HEK293 (cell line): ENCODE measurements at regions not wholly inside any gene's neighbourhood (a gene's known extent, or its start where the extent isn't known, plus 50 kb on each side); places are given as distances from the start of the nearest gene placed in this dataset.

Experiments
- CTCF ChIA-PET: fragments of 350-600 bp; formaldehyde crosslinking; extraction: SDS; loops from one replicate; lab custom pipeline; 2021; ENCODE audit warnings: antibody characterized with exemption; lab: Yijun Ruan, JAX
- POLR2A ChIA-PET: fragments of 300-600 bp; formaldehyde crosslinking; extraction: SDS; loops from one replicate; lab custom pipeline; 2020; ENCODE audit warnings: antibody characterized with exemption, inconsistent platforms; lab: Yijun Ruan, JAX
- H3K27ac ChIP-seq: fragments of 200-500 bp; sonication (Bioruptor generic); 2 replicates; pipeline ENCODE4 v1.5.1; 2014; ENCODE audit warnings: low read depth, low read length, control low read depth, inconsistent platforms; ENCODE audit errors: extremely low read depth
- H3K36me3 ChIP-seq, 2 experiments: fragments of 200-500 bp in 1 of 2; sonication (Bioruptor generic) in 1 of 2; 1 replicate in 1 of 2; 2 replicates in 1 of 2; pipeline ENCODE4 v1.5.1; 2014 to 2017; ENCODE audit warnings: inconsistent platforms in 2 of 2, low read length in 2 of 2; ENCODE audit not compliant: control insufficient read depth in 2 of 2, insufficient read depth in 1 of 2
- H3K4me1 ChIP-seq: fragments of 200-500 bp; sonication (Bioruptor generic); 2 replicates; pipeline ENCODE4 v1.5.1; 2014; ENCODE audit warnings: mild to moderate bottlenecking, low read length, inconsistent platforms; ENCODE audit not compliant: control insufficient read depth, insufficient read depth
- H3K4me3 ChIP-seq: 2 replicates; pipeline ENCODE4 v1.5.1; 2011; ENCODE audit warnings: low read depth, mild to moderate bottlenecking, control low read depth, low read length, moderate library complexity
- H3K9me3 ChIP-seq: fragments of 200-500 bp; sonication (Bioruptor generic); 2 replicates; pipeline ENCODE4 v1.5.1; 2014; ENCODE audit warnings: low read depth, low read length, inconsistent platforms; ENCODE audit not compliant: control insufficient read depth, insufficient read depth
- HIC1 ChIP-seq: fragments of 450-650 bp; formaldehyde crosslinking; IDR thresholded peaks from 2 replicates; pipeline ENCODE4 v1.5.1; 2016; ENCODE audit warnings: missing biosample characterization, missing genetic modification characterization
- MEIS1 ChIP-seq: sonication (generic); formaldehyde crosslinking; IDR thresholded peaks from 2 replicates; pipeline ENCODE4 v1.8.1; 2022; ENCODE audit warnings: missing genetic modification reagents, mild to moderate bottlenecking, borderline replicate concordance
- PRDM1 ChIP-seq: fragments of 450-650 bp; formaldehyde crosslinking; IDR thresholded peaks from 2 replicates; pipeline ENCODE4; 2016; ENCODE audit warnings: missing biosample characterization, missing genetic modification characterization
- PRDM10 ChIP-seq: fragments of 450-650 bp; formaldehyde crosslinking; IDR thresholded peaks from 2 replicates; pipeline ENCODE4 v1.5.1; 2016; ENCODE audit warnings: missing biosample characterization, missing genetic modification characterization
- PRDM2 ChIP-seq: fragments of 450-650 bp; formaldehyde crosslinking; IDR thresholded peaks from 2 replicates; pipeline ENCODE4 v1.5.1; 2016; ENCODE audit warnings: missing biosample characterization, missing genetic modification characterization, borderline replicate concordance
- ZBTB10 ChIP-seq: fragments of 450-650 bp; formaldehyde crosslinking; IDR thresholded peaks from 2 replicates; pipeline ENCODE4 v1.5.1; 2016; ENCODE audit warnings: missing biosample characterization, missing genetic modification characterization
- ZFP3 ChIP-seq: fragments of 450-650 bp; formaldehyde crosslinking; IDR thresholded peaks from 2 replicates; pipeline ENCODE4 v1.5.1; 2016; ENCODE audit warnings: low read depth, missing biosample characterization, missing genetic modification characterization
- ZFP69B ChIP-seq: fragments of 450-650 bp; formaldehyde crosslinking; IDR thresholded peaks from 2 replicates; pipeline ENCODE4 v1.5.1; 2016; ENCODE audit warnings: missing biosample characterization, missing genetic modification characterization
- ZNF121 ChIP-seq: fragments of 450-650 bp; formaldehyde crosslinking; IDR thresholded peaks from 2 replicates; pipeline ENCODE4 v1.5.1; 2016; ENCODE audit warnings: missing biosample characterization, missing genetic modification characterization
- ZNF132 ChIP-seq: fragments of 450-650 bp; formaldehyde crosslinking; IDR thresholded peaks from 2 replicates; pipeline ENCODE4 v1.5.1; 2017; ENCODE audit warnings: missing biosample characterization, missing genetic modification characterization, borderline replicate concordance
- ZNF174 ChIP-seq: fragments of 450-650 bp; formaldehyde crosslinking; IDR thresholded peaks from 2 replicates; pipeline ENCODE4 v1.5.0; 2017; ENCODE audit warnings: missing biosample characterization, mild to moderate bottlenecking, missing genetic modification characterization
- ZNF366 ChIP-seq: fragments of 450-650 bp; formaldehyde crosslinking; conservative IDR thresholded peaks from 2 replicates; pipeline ENCODE4 v1.5.1; 2016; ENCODE audit warnings: missing biosample characterization, missing genetic modification characterization
- ZNF404 ChIP-seq: fragments of 450-650 bp; formaldehyde crosslinking; IDR thresholded peaks from 2 replicates; pipeline ENCODE4 v1.5.1; 2017; ENCODE audit warnings: missing biosample characterization, missing genetic modification characterization
- ZNF48 ChIP-seq: fragments of 450-650 bp; formaldehyde crosslinking; IDR thresholded peaks from 2 replicates; pipeline ENCODE4 v1.5.1; 2016; ENCODE audit warnings: missing biosample characterization, missing genetic modification characterization
- ZNF521 ChIP-seq: fragments of 450-650 bp; formaldehyde crosslinking; IDR thresholded peaks from 2 replicates; pipeline ENCODE4 v1.5.1; 2017; ENCODE audit warnings: missing biosample characterization, mild to moderate bottlenecking, missing genetic modification characterization
- ZNF645 ChIP-seq: fragments of 450-650 bp; formaldehyde crosslinking; IDR thresholded peaks from 2 replicates; pipeline ENCODE4; 2016; ENCODE audit warnings: missing biosample characterization, missing genetic modification characterization
- ZNF701 ChIP-seq: fragments of 450-650 bp; formaldehyde crosslinking; IDR thresholded peaks from 2 replicates; pipeline ENCODE4 v1.5.1; 2016; ENCODE audit warnings: missing biosample characterization, missing genetic modification characterization
- ZNF791 ChIP-seq: fragments of 450-650 bp; formaldehyde crosslinking; IDR thresholded peaks from 2 replicates; pipeline ENCODE4 v1.5.1; 2016; ENCODE audit warnings: missing biosample characterization, missing genetic modification characterization
- TF ChIP-seq, protein P1 (sequence below): fragments of 450-650 bp; formaldehyde crosslinking; IDR thresholded peaks from 2 replicates; pipeline ENCODE4 v1.5.1; 2017; ENCODE audit warnings: missing biosample characterization, missing genetic modification characterization

DNA sequence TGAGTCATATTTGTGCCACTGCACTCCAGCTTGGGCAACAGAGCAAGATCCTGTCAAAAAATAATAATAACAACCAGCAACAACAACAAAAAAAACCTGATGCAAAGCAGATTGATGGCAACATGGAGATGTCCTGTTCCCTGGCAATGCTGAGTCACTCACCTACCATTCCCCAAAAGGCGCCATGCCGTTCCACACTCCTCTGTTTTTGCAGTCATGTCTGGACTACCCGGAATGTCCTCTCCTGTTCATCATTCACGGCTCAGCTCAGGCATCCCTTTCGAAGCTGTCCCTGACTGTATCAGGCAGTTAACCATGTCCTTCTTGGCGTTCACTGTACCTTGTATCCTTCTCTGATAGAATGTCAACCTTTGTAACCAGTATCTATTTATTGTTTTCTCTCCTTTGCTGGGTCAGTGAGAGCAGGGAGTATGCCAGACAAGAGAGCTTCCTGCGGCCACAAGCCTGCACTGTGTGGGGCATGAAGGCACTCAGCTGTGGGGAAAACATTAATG, 147.7 kb downstream of the ABCC12 start:
- H3K4me1 ChIP-seq: no peaks in the 10 kb centered on the region
- H3K4me3 ChIP-seq: no peak overlapping the region
- ChIA-PET CTCF (no interaction called here), POLR2A (no interaction called here)
- H3K9me3 ChIP-seq: no peaks in the 10 kb centered on the region
- H3K36me3 ChIP-seq: no peaks in the 10 kb centered on the region
- H3K27ac ChIP-seq: no peak overlapping the region
- TF ChIP-seq PRDM1 (tag by site-specific recombination) (no peak), ZFP3 (tag by site-specific recombination) (no peak), ZNF645 (tag by site-specific recombination) (no peak), ZNF701 (tag by site-specific recombination) (no peak), ZNF121 (no peak), ZNF404 (tag by site-specific recombination) (no peak), ZNF132 (tag by site-specific recombination) (no peak), PRDM2 (tag by site-specific recombination) (no peak), ZNF174 (tag by site-specific recombination) (no peak), HIC1 (no peak), MEIS1 (CRISPR knock-in tag) (no peak), ZNF791 (tag by site-specific recombination) (no peak), ZNF366 (no peak), ZNF48 (no peak), ZFP69B (tag by site-specific recombination) (no peak), ZBTB10 (tag by site-specific recombination) (no peak), PRDM10 (no peak), ZNF521 (tag by site-specific recombination) (no peak)
- TF ChIP-seq, protein P1, sequence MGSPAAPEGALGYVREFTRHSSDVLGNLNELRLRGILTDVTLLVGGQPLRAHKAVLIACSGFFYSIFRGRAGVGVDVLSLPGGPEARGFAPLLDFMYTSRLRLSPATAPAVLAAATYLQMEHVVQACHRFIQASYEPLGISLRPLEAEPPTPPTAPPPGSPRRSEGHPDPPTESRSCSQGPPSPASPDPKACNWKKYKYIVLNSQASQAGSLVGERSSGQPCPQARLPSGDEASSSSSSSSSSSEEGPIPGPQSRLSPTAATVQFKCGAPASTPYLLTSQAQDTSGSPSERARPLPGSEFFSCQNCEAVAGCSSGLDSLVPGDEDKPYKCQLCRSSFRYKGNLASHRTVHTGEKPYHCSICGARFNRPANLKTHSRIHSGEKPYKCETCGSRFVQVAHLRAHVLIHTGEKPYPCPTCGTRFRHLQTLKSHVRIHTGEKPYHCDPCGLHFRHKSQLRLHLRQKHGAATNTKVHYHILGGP: no peak
- TF ChIP-seq, all 188 proteins: peak for 0
